Upper lobe of left lung (tissue), 6 donors: ENCODE measurements at regions not wholly inside any gene's neighbourhood (a gene's known extent, or its start where the extent isn't known, plus 50 kb on each side); places are given as distances from the start of the nearest gene placed in this dataset.
"Not testable (repeated sequence)": the region's sequence is repeated elsewhere in the genome, so short reads cannot be mapped to it uniquely, and the experiment has no call there.

ENCODE experiments used
- ATAC-seq, 2 donors: fragments of 200-7000 bp; cut with Tn5 transposase; one replicate each; pipeline ENCODE4 v1.9.1; 2022; ENCODE audit warnings: mild to moderate bottlenecking in 2 of 2, moderate library complexity in 2 of 2; ENCODE audit not compliant: low FRiP score in 2 of 2
- DNase-seq, 2 donors: peaks; one replicate each; pipeline ENCODE4 v3.0.0-alpha.2; 2019 to 2020
- H3K27ac ChIP-seq, 4 donors: fragments of 200-600 bp; sonication (generic); one replicate each; pipeline ENCODE4 v1.5.1; 2016 to 2019
- H3K27me3 ChIP-seq, 4 donors: fragments of 200-600 bp; sonication (generic); one replicate each; pipeline ENCODE4 v1.5.1; 2017 to 2019
- H3K36me3 ChIP-seq, 4 donors: fragments of 200-600 bp; sonication (generic); one replicate each; pipeline ENCODE4 v1.5.1; 2016 to 2019
- H3K4me1 ChIP-seq, 4 donors: fragments of 200-600 bp; sonication (generic); one replicate each; pipeline ENCODE4 v1.5.1; 2018 to 2019
- H3K4me3 ChIP-seq, 4 donors: fragments of 200-600 bp; sonication (generic); one replicate each; pipeline ENCODE4 v1.5.1; 2017 to 2019; ENCODE audit warnings: mild to moderate bottlenecking in 2 of 4, moderate library complexity in 1 of 4
- H3K9me3 ChIP-seq, 4 donors: fragments of 200-600 bp; sonication (generic); one replicate each; pipeline ENCODE4 v1.5.1; 2018 to 2019
- EP300 ChIP-seq, 4 donors: sonication (generic); formaldehyde crosslinking; IDR thresholded peaks; one replicate each; pipeline ENCODE4 v1.5.1; 2017; ENCODE audit warnings: antibody characterized with exemption in 4 of 4, control low read depth in 2 of 4
- POLR2A ChIP-seq, 4 donors: fragments of 450-650 bp; IDR thresholded peaks; one replicate each; pipeline ENCODE4 v1.5.1; 2016 to 2017; ENCODE audit warnings: antibody characterized with exemption in 4 of 4, mild to moderate bottlenecking in 2 of 4
- POLR2AphosphoS5 ChIP-seq, 2 donors: sonication (generic); formaldehyde crosslinking; IDR thresholded peaks; one replicate each; pipeline ENCODE4 v1.5.1; 2017; ENCODE audit warnings: antibody characterized with exemption in 2 of 2
- WGBS, 2 donors: methylation state at CpG; one replicate each; pipeline ENCODE4 v1.1.5; 2017 to 2018; 5-methylcytosine and 5-hydroxymethylcytosine counted together
- TF ChIP-seq, protein P1 (sequence below), 6 experiments: fragments of 450-650 bp in 4 of 6; fragments of 200-600 bp in 2 of 6; sonication (generic) in 2 of 6; IDR thresholded peaks; one replicate each; pipeline ENCODE4 v1.5.1; 2016 to 2019; ENCODE audit warnings: antibody characterized with exemption in 6 of 6
- donor health status: DM: no; HTN: no; CAD: no; lungs with moderate emphysema.
- donor health status: DM: no; HTN: yes; CAD: no; lungs with severe emphysema.

DNA sequence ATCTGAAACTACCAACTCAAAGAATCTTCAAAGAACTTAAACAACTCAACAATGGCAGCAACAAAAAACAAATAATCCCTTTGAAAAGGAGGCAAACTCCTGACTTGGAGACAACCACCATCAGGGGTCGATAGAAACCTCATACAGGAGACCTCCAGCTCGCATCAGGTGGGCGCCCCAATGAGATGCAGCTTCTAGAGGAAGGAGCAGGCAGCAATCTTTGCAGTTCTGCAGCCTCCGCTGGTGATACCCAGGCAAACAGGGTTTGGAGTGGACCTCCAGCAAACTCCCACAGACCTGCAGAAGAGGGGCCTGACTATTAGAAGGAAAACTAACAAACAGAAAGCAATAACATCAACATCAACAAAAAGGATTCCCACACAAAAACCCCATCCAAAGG, 93.2 kb downstream of the CYLC1 start:
- not testable (repeated sequence) for H3K4me3 ChIP-seq, H3K36me3 ChIP-seq, DNase-seq, ATAC-seq, H3K9me3 ChIP-seq, H3K27ac ChIP-seq, H3K4me1 ChIP-seq, H3K27me3 ChIP-seq
- WGBS, 2 donors = 39 to 53% methylated on average over 2 to 4 of the region's 4 CpGs

- Histone ChIP-seq H3K4me1 (no peaks in the 10 kb centered on the region), H3K27me3 (no peaks in the 10 kb centered on the region), H3K27ac (no peak overlapping the region), H3K4me3 (no peak overlapping the region), H3K9me3 (no peaks in the 10 kb centered on the region), H3K36me3 (no peaks in the 10 kb centered on the region)
- no peak for ATAC-seq
- WGBS, 2 donors = 64 to 85% methylated on average over 2 of the region's 2 CpGs
- no peak for TF ChIP-seq POLR2A (IDR thresholded peaks at IDR 0.05)
- TF ChIP-seq POLR2AphosphoS5 (IDR thresholded peaks at IDR 0.05) = no peak
- TF ChIP-seq, protein P1, sequence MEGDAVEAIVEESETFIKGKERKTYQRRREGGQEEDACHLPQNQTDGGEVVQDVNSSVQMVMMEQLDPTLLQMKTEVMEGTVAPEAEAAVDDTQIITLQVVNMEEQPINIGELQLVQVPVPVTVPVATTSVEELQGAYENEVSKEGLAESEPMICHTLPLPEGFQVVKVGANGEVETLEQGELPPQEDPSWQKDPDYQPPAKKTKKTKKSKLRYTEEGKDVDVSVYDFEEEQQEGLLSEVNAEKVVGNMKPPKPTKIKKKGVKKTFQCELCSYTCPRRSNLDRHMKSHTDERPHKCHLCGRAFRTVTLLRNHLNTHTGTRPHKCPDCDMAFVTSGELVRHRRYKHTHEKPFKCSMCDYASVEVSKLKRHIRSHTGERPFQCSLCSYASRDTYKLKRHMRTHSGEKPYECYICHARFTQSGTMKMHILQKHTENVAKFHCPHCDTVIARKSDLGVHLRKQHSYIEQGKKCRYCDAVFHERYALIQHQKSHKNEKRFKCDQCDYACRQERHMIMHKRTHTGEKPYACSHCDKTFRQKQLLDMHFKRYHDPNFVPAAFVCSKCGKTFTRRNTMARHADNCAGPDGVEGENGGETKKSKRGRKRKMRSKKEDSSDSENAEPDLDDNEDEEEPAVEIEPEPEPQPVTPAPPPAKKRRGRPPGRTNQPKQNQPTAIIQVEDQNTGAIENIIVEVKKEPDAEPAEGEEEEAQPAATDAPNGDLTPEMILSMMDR (IDR thresholded peaks at IDR 0.05) = no peak
- no peak for TF ChIP-seq EP300 (IDR thresholded peaks at IDR 0.05)
- no peak for DNase-seq
Observed at GRCh38 chrX:83966347-83966746, 105.4 kb downstream of the CYLC1 start.

- H3K27me3 ChIP-seq = no peaks in the 10 kb centered on the region
- peaks cover 0 to 5% (median 0%) of the 10 kb centered on the region in 4 donors for H3K9me3 ChIP-seq
- WGBS, 2 donors = 62% methylated on average over 8 of the region's 8 CpGs; no CpG with 5 or more reads in 1 of the 2 donors
- ATAC-seq (no peak), DNase-seq (peak in 1 of 2 donors; percentile 15)
- no peak for TF ChIP-seq EP300 (IDR thresholded peaks at IDR 0.05)
- no peak for TF ChIP-seq POLR2A (IDR thresholded peaks at IDR 0.05)
- TF ChIP-seq POLR2AphosphoS5 (IDR thresholded peaks at IDR 0.05) = no peak
- TF ChIP-seq, protein P1 (IDR thresholded peaks at IDR 0.05) = no peak
- no peaks in the 10 kb centered on the region for H3K36me3 ChIP-seq
- no peak overlapping the region for H3K27ac ChIP-seq
- no peak overlapping the region for H3K4me3 ChIP-seq
- no peaks in the 10 kb centered on the region for H3K4me1 ChIP-seq
Observed at GRCh38 chrX:83984961-83985360, 124.0 kb downstream of the CYLC1 start.

- 59 to 75% methylated on average over 2 of the region's 2 CpGs for WGBS, 2 donors
- ATAC-seq, H3K27ac ChIP-seq: not testable (repeated sequence)
Observed at GRCh38 chrX:83990178-83990577, 129.2 kb downstream of the CYLC1 start.

DNA sequence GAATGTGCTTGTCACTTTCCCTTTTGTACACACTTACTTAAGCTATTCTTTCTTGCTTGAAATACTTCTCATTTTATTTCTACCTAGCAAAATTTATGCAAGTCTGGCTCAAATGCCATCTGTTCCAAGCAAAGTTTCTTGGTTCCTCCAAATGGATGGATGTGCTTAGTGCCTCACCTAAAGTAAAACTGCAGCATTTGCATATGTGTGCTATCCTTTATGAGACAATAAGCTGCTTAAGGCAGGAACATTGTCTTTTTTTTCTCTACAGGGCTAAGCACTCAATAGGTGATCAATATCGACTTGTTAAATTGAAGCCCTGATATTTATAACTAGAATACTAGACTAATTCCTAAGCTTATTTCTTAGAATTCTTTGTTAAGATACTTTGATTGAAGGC, 136.8 kb downstream of the CYLC1 start:
- Histone ChIP-seq H3K4me1 (no peaks in the 10 kb centered on the region), H3K4me3 (no peak overlapping the region), H3K27me3 (no peaks in the 10 kb centered on the region), H3K9me3 (no peaks in the 10 kb centered on the region), H3K36me3 (no peaks in the 10 kb centered on the region), H3K27ac (no peak overlapping the region)
- 71 to 100% methylated on average over 1 of the region's 1 CpG for WGBS, 2 donors
- DNase-seq (no peak), ATAC-seq (no peak)
- TF ChIP-seq POLR2A (IDR thresholded peaks at IDR 0.05) = no peak
- TF ChIP-seq, protein P1 (IDR thresholded peaks at IDR 0.05) = no peak
- no peak for TF ChIP-seq POLR2AphosphoS5 (IDR thresholded peaks at IDR 0.05)

More at GRCh38 chrX:83990178-83990577, 129.2 kb downstream of the CYLC1 start:
- DNase-seq, H3K36me3 ChIP-seq, H3K4me1 ChIP-seq, H3K4me3 ChIP-seq, H3K9me3 ChIP-seq, H3K27me3 ChIP-seq: not testable (repeated sequence)
